Vagina (tissue), 2 donors: ENCODE measurements at regions not wholly inside any gene's neighbourhood (a gene's known extent, or its start where the extent isn't known, plus 50 kb on each side); places are given as distances from the start of the nearest gene placed in this dataset.

Experiments used
- CTCF ChIP-seq, 3 experiments: fragments of 450-650 bp in 2 of 3; fragments of 200-600 bp in 1 of 3; sonication (generic) in 1 of 3; IDR thresholded peaks; one replicate each; pipeline ENCODE4 v1.5.1; 2017 to 2019; ENCODE audit warnings: antibody characterized with exemption in 3 of 3, mild to moderate bottlenecking in 2 of 3, moderate library complexity in 2 of 3
- POLR2A ChIP-seq, 2 donors: fragments of 450-650 bp; IDR thresholded peaks; one replicate each; pipeline ENCODE4 v1.6.1; 2017; ENCODE audit warnings: antibody characterized with exemption in 2 of 2, mild to moderate bottlenecking in 2 of 2, moderate library complexity in 2 of 2
- POLR2AphosphoS5 ChIP-seq, 2 donors: sonication (generic); formaldehyde crosslinking; IDR thresholded peaks; one replicate each; pipeline ENCODE4 v1.9.0; 2017; ENCODE audit warnings: antibody characterized with exemption in 2 of 2, mild to moderate bottlenecking in 2 of 2, low read depth in 1 of 2; ENCODE audit not compliant: insufficient read depth in 1 of 2

- TF ChIP-seq CTCF (IDR thresholded peaks at IDR 0.05) (no peak), POLR2AphosphoS5 (IDR thresholded peaks at IDR 0.05; ENCODE audit: insufficient read depth in 1 of 2, low read depth in 1 of 2) (no peak), POLR2A (IDR thresholded peaks at IDR 0.05) (no peak)
These were observed 328.8 kb upstream of the SLITRK1 start for GRCh38 chr13:84211048-84211447.
